ENCODE measurements at regions not wholly inside any gene's neighbourhood (a gene's known extent, or its start where the extent isn't known, plus 50 kb on each side); places are given as distances from the start of the nearest gene placed in this dataset.
"Not testable (repeated sequence)": the region's sequence is repeated elsewhere in the genome, so short reads cannot be mapped to it uniquely, and the experiment has no call there.

DNA sequence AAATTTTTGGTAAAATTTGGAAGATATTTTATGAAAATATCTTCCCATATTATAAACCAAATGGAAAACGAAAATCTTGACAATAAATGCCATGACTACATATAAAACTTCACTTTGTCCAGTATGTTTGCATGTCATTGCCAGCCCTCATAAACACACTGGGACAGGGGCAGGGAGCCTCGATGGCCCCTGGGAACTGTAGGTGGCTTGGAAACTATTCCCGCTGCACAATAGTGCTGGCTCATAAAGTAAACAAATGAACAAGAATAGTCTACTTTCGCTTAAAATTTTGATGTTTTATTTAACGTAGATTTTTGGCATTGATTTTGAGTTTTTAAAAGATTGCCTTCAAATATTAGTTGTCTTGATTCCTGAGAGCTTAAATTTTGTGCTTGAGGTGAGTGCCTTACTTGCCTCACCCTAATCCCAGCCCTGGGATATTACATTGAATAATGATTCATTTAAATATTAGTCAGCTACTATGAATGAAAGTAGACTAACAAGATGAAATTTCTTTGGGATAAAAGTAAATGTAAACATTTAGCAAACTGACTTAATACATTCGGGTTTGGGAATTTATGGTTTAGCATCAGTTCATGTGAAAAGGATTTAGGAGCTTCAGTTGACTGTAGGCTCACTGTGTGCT is 74.0 kb upstream of the PKP2 start:
- no peak overlapping the region for H3K27ac ChIP-seq
- ChIA-PET POLR2A (ENCODE audit: low non-redundant PET) (no interaction called here), CTCF (no interaction called here)
- TF ChIP-seq, protein P1, sequence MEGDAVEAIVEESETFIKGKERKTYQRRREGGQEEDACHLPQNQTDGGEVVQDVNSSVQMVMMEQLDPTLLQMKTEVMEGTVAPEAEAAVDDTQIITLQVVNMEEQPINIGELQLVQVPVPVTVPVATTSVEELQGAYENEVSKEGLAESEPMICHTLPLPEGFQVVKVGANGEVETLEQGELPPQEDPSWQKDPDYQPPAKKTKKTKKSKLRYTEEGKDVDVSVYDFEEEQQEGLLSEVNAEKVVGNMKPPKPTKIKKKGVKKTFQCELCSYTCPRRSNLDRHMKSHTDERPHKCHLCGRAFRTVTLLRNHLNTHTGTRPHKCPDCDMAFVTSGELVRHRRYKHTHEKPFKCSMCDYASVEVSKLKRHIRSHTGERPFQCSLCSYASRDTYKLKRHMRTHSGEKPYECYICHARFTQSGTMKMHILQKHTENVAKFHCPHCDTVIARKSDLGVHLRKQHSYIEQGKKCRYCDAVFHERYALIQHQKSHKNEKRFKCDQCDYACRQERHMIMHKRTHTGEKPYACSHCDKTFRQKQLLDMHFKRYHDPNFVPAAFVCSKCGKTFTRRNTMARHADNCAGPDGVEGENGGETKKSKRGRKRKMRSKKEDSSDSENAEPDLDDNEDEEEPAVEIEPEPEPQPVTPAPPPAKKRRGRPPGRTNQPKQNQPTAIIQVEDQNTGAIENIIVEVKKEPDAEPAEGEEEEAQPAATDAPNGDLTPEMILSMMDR (conservative IDR thresholded peaks at IDR 0.05; ENCODE audit: low read depth): no peak
- DNase-seq (ENCODE audit: low spot score): peak; percentile 13

DNA sequence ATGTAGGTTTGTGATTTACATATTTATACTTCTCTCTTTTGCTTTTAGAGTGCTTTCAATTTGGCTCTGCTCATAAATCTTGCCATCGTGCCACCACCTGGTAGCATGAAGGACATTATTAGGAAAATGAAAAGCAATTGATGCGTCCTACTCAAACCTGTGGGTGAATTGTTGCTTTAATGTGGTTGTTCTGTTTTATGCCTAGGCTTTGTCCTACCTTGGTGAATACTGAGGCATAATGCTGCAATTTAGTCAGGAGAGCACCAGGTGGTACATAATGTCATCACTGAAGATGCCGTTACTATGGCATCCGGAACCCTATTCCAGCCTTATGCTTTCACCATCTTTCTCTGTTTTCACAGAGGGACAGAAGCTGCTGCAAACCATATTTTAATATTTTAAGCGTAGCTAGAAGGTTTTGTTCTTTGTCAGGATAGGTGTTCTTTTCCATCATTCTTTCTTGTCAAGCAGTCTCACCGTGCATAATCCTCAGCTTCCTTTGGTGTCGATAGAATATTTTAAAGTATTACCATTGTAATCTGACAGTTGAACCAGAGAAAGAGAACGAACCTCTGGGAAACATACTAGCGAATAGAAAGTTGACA is 68.5 kb upstream of the PKP2 start:
- DNase-seq (ENCODE audit: low spot score): no peak
- CTCF ChIA-PET: no interaction called here
- POLR2A ChIA-PET (ENCODE audit: low non-redundant PET): no interaction called here
- H3K27ac ChIP-seq: no peak overlapping the region
- TF ChIP-seq, protein P1 (conservative IDR thresholded peaks at IDR 0.05; ENCODE audit: low read depth): no peak

DNA sequence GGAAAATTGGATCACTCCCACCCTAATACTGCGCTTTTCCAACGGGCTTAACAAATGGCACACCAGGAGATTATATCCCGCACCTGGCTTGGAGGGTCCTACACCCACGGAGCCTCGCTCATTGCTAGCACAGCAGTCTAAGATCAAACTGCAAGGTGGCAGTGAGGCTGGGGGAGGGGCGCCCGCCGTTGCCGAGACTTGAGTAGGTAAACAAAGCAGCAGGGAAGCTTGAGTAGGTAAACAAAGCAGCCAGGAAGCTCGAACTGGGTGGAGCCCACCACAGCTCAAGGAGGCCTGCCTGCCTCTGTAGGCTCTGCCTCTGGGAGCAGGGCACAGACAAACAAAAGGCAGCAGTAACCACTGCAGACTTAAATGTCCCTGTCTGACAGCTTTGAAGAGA is 59.8 kb upstream of the PKP2 start:
- DNase-seq (ENCODE audit: low spot score); H3K27ac ChIP-seq; POLR2A ChIA-PET (ENCODE audit: low non-redundant PET); CTCF ChIA-PET: not testable (repeated sequence)

DNA sequence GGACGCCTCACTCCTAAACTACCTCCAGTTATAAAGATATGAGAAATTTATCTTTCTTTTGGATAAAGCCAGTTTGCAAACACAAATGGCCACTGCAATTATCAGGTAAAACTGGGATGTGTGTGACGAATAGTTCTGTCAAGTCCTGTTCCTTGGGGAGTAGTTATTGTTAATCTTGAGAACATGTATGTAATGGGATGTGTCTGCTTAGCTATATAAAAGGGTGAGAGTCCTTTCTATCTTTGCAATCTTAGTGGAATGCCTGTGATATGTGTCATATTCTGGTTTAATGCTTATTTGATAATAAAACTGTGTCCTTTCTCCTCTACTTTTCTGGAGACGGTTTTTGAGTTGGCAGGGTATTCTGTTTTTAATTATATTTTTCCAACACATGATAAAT is 56.1 kb upstream of the PKP2 start:
- ChIA-PET CTCF (interaction anchor here (0.7 kb wide), 2 partner anchors 188 to 513 kb away, joined by 3 read pairs; no protein-coding TSS in a partner anchor), POLR2A (ENCODE audit: low non-redundant PET) (no interaction called here)
- TF ChIP-seq, protein P1 (conservative IDR thresholded peaks at IDR 0.05; ENCODE audit: low read depth): no peak

DNA sequence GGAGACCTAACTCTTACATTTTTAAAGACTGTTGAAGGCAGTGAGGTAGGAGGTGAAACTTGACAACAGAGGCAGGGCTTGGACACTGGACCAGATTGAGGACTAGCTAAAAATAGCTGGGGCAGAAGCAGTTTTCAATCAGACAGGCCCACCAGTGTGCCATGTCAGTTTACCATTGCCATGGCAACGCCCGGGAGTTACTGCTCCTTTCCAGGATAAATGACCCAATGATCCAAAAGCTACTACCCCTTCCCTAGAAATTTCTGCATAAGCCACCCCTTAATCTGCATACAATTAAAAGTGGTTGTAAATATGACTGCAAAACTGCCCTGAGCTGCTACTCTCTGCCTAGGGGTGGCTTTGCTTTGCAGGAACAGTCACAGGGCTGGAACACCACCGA is 53.2 kb upstream of the PKP2 start:
- POLR2A ChIA-PET (ENCODE audit: low non-redundant PET): no interaction called here
- DNase-seq (ENCODE audit: low spot score): no peak
- H3K27ac ChIP-seq: no peak overlapping the region
- CTCF ChIA-PET: interaction anchor here (0.6 kb wide), 1 partner anchor 561 kb away, joined by 3 read pairs; no protein-coding TSS in a partner anchor
- TF ChIP-seq, protein P1 (conservative IDR thresholded peaks at IDR 0.05; ENCODE audit: low read depth): no peak

More for the DNA sequence above, 56.1 kb upstream of the PKP2 start:
- H3K27ac ChIP-seq: no peak overlapping the region
- DNase-seq (ENCODE audit: low spot score): no peak

DNA sequence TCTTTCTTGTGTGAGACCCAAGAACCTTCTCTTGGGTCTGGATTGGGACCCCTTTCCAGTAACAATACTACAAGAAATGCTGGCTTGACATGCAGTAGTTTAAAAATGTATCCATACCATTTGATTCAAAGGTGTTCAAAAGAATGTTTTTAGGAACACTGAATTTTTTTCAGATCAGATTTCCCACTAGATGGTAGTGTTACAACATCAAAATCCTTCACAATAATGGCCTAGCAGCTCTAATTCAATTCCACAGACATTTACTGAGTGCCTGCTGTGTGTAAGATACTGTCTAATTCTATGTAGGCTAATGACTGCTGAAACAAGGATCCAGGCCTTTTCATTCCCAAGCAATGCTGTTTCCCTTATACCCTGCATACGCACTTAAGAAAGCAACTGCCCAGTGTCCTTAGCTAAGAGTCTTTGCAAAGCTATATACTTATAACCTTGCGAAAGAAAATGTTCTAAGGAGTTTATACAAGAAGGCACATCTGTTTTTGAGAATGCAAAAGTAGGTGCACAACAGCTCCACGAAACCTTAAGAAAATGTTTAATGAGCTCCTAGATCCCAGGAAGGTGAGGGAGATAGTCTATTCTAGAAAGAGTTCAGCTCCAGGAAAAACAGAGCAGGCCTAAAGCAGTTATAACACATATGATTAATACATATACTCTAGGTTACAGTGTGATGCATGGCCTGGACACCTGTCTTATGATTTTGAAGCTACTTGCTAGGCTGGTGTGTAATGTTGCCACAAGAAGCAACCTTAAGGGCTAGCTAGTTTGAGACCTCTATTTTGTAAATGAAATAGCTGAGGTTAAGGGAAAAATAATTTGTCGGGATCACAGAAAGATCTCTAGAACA is 50.9 kb upstream of the PKP2 start:
- TF ChIP-seq, protein P1 (conservative IDR thresholded peaks at IDR 0.05; ENCODE audit: low read depth): peak; percentile 32
- ChIA-PET POLR2A (ENCODE audit: low non-redundant PET) (no interaction called here), CTCF (interaction anchor here (0.6 to 1.4 kb wide), 5 partner anchors 160 to 1075 kb away, joined by 3 to 5 read pairs (median 3); partner anchors contain the start of genes ALG10 and YARS2)
- H3K27ac ChIP-seq: no peak overlapping the region
- DNase-seq (ENCODE audit: low spot score): peak; percentile 29

Measured in RWPE1 (cell line).